ENCODE measurements at regions not wholly inside any gene's neighbourhood (a gene's known extent, or its start where the extent isn't known, plus 50 kb on each side); places are given as distances from the start of the nearest gene placed in this dataset.
"Not testable (repeated sequence)": the region's sequence is repeated elsewhere in the genome, so short reads cannot be mapped to it uniquely, and the experiment has no call there.

GRCh38 chr1:200317236-200317635 is 92.6 kb downstream of the ZNF281 start:
- no peak for DNase-seq (ENCODE audit: low spot score)

GRCh38 chr1:200316148-200316803 is 93.6 kb downstream of the ZNF281 start:
- no peak for DNase-seq (ENCODE audit: low spot score)

DNA sequence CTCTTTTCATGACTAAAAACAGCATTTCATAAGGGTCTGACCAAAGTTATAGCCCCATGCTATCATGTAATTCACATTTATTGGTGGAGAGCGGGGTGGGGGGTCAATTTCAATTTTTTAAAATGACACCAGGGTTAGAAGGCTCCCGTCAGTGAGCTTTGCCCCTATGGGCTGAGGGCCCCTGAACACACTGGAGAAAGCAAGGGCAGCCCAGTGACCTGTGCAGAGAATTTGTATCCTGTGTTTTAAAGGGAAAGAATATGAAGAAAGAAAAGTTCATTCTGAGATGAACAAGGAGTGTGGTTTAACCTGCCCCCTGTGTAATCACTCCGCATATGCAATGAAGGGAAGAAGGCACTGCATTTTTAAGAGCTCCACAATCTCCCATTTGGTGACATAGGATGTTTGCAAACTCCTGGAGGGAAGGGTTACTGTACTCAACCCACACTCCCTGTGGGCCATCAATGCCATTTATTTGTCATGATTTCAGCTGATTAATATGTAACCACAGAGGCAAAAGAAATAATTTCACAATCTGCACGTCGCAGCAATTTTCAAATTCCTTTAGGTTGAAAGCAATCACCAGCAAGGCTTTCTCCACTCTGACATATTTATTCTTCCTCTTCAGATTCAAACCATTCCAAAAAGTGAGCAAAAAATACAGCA is 95.6 kb downstream of the ZNF281 start:
- DNase-seq (ENCODE audit: low spot score), result no peak

DNA sequence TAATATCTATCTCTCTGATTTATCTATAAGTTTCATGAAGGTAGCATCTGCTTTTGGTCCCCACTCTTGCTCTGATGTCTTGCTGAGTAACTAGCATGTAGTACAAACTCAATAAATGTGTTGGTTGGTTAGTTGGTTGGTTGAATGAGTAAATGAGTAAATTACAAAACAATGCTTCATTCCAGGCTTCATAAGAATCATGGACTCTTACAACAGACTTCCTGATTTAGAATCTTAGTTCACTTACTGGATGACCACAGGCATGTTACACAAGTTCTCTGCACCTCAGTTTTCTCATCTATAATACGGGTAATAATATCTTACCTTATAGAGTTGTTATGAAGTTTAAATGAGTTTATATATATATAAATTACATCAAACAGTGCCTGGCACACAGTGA is 98.6 kb downstream of the ZNF281 start:
- no peak for DNase-seq (ENCODE audit: low spot score)

DNA sequence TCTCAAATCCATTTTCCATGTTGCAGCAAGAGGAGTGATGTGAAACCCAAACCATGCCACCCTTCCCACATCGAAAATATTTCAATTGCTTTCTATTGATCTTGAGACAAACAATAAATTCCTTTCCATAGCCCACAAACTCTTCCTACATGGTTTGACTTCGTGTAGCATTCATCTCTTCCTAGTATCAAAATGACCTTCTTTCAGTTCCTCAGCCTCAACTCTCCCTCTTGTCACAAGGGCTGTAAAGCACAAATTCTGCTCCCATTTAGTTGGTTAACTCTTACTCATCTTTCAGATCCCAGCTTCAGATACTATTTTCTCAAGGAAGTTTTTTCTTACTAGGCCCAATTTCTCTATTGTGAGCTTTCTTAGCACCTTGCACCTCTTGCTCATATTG is 99.0 kb downstream of the ZNF281 start:
- DNase-seq (ENCODE audit: low spot score), result no peak

- DNase-seq (ENCODE audit: low spot score), result no peak
Observed at GRCh38 chr1:200307755-200308066, 102.1 kb downstream of the ZNF281 start.

DNA sequence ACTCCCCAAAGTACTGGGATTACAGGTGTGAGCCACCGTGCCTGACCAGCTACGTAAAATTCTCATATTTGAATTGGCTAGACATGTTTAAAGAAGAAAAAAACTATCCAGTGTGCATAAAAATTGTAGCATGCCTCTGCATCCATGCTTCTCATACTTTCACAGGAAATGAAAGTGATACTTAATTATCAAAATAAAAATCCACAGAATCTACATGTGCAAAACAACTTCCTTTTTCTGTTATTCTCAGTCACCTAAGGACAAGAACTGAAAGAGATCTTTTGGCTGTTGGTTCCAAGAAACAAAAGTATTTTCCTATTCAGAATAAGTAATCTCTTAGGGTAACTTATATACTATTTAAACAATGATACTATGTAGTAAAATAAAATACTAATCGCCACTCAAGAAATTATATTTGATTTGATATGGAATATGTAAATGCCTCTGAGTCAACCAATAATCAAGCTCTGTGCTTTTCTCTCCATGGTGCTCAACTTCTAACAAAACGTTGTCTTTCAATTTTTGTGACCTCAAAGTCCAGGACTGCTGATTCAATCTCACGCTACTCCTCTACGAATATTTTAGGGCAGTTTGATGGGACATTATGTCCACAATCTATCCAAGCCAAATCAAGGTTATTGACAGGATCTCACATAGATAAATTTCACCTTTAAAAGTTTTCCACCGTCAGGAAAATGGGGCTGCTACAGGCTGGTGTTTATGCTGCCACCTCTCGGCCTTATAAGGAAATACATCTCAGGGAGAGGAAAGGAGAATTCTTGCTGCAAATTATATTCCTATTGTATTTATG is 102.7 kb downstream of the ZNF281 start:
- DNase-seq (ENCODE audit: low spot score), result peak; percentile 71

DNA sequence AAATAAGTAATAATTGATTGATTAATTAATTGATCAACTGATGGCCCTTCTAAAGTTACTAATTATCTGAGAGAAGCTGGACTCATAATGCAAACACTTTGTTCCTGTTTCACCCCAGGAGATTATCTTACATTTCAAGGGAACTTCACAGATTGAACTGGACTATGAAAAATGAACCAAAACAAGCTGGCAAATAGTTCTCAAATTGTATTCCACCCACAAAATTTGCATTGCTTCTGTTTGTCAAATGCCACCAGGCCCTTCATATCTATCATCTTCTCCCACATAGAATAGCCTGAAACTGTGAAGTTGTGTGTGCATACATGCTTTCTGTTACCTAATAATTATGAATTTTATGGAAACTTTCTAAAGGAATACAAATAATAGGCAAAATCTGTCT is 104.0 kb downstream of the ZNF281 start:
- peak; percentile 36 for DNase-seq (ENCODE audit: low spot score)

GRCh38 chr1:200304171-200304570 is 105.7 kb downstream of the ZNF281 start:
- no peak for DNase-seq (ENCODE audit: low spot score)

GRCh38 chr1:200302921-200303290 is 106.9 kb downstream of the ZNF281 start:
- DNase-seq (ENCODE audit: low spot score), result no peak

GRCh38 chr1:200302192-200302920 is 107.5 kb downstream of the ZNF281 start:
- peak; percentile 70 for DNase-seq (ENCODE audit: low spot score)

DNA sequence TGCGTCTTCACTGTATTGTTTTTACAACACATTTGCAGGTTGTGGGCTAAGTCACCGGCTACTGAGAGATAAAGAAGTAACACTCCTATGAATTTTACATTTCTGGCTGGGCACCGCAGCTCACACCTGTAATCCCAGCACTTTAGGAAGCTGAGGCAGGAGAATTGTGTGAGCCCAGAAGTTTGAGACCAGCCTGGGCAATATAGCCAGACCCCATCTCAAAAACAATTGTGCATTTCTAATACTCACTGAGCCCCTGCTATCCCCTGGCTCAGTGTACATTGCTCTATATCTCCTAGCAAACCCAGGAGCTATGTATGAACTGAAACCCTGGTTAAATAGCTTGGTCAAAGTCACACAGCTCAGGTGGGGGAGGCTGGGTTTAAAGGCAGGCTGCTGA is 108.7 kb downstream of the ZNF281 start:
- DNase-seq (ENCODE audit: low spot score), result no peak

- DNase-seq (ENCODE audit: low spot score), result no peak
Observed at GRCh38 chr1:200299571-200299970, 110.3 kb downstream of the ZNF281 start.

DNA sequence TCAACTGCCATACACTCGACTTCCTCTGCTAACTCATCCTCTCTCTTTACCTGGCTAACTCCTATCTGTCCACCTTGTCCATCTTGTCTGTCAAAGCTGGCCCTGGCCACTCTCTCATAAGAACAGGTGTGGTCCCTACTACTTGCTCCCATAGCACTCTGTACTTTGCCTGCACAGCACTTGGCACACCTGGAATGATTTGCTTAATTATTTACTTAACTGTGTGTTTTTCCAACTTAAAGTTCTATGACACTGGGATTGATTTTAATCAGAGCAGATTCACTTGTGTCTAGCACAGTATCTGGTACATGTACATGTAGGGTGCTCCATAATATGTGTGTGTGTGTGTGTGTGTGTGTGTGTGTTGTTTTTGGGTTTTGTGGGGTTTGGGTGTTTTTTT is 111.6 kb downstream of the ZNF281 start:
- no peak for DNase-seq (ENCODE audit: low spot score)

DNA sequence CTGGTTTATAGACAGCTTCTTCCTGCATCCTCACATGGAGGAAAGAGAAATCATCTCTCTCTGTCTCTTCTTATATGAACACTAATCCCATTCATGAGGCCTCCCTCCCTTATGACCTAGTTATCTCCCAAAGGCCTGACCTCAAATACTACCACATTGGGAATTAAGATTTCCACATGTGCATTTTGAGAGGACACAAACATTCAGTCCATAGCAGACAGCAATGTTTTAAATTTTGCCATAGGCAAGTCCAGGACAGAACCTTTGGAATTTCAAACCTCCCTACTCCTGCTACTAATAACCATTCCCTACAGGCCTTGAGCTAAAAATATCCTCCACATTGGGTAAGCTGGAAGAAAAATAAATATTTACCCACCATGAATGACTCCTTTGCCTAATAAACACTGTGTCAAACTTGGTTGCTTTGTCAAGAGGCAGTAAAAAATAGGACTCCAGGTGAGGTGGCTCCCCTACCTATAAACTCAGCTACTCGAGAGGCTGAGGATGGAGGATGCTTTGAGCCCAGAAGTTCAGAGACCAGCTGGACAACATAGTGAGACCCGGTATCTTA is 113.7 kb downstream of the ZNF281 start:
- DNase-seq (ENCODE audit: low spot score), result no peak

DNA sequence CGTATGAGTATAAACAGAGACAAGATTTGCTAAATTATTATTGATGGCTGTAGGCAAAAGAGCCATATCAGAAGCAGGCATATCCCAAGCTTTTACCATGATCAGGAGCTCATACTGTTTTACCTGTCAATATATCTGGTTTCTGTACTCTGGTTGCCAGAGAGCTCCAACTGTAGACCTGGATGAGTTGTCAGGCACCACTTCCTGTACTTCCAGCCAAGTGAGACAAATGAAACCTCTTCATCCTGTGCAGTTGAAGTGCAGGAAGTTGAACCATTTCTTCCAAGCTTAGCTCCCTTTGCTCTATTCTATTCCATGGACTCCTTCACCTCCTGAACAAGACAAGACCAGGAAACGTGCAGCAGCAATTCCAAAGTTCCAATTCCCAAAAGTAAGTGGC is 115.6 kb downstream of the ZNF281 start:
- DNase-seq (ENCODE audit: low spot score), result no peak

GRCh38 chr1:200292699-200293098 is 117.1 kb downstream of the ZNF281 start:
- DNase-seq (ENCODE audit: low spot score), result no peak

DNA sequence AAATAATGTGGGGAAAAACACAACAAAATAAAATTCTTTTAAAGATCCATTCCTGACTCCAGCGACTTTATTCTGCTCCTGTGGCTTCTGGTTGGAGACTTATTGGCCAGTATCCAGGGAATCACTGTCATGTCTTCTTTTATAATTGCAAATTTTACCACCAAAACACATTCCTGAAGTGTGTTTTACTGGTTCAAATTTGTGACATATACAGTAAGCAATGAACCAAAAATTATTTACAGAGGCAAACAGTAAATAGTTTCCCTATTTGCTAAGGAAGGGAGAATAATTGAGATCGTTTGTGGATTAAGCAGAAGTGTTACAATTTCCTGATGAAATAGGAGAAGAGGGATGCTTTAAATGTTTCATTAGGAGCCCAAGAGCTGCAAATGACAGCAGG is 118.7 kb downstream of the ZNF281 start:
- no peak for DNase-seq (ENCODE audit: low spot score)

DNA sequence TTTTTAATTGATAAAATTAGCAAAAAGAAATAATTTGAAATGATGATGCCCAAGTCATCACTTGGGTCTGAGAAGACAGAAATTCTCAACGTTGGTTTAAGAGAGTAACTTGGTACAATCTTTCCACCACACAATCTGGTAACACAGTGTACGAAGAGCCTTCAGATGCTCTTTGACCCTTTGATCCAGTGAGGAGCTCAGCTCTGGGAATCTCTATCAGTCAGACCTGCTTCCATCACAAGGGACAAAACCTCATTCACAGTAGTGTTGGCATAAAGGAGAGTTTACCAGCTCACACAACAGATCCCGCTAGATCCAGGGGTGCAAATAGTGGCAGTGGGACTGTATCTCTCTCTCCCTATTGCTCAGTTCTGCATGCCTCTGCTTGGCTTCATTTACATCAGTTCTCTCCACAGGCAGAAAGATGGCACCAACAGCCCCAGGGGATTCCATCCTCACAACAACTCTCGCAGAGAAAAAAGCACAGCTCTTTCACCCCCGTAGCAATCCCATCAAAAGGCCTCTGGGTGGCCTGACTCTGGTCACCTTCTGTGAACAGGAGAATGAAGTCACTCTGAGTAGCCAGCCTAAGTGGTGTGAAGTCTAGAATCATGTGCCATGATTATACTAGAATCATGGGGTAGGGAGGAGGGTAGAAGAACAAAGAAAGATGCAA is 119.7 kb downstream of the ZNF281 start:
- no peak for DNase-seq (ENCODE audit: low spot score)

DNA sequence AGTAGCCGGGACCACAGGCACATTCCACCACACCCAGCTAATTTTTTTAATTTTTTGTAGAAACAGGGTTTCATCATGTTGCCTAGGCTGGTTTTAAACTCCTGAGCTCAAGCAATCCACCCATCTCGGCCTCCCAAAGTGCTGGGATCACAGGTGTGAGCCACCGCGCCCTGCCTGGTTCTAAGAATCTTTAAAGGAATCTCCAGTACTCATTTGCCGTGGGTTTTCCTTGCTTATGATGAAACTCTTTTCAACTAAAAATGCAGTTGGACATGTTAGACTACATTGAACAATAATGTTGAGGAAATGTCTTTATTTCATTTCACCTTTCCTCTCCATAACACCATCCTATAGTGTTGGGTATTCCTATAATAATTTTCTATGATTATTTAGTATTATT is 121.6 kb downstream of the ZNF281 start:
- DNase-seq (ENCODE audit: low spot score), result no peak

GRCh38 chr1:200284236-200284635 is 125.6 kb downstream of the ZNF281 start:
- not testable (repeated sequence) for DNase-seq (ENCODE audit: low spot score)

All from germinal center (tissue), 1 donor.